Left hindlimb (tissue), 1 donor: ENCODE measurements at regions not wholly inside any gene's neighbourhood (a gene's known extent, or its start where the extent isn't known, plus 50 kb on each side); places are given as distances from the start of the nearest gene placed in this dataset.
"Not testable (repeated sequence)": the region's sequence is repeated elsewhere in the genome, so short reads cannot be mapped to it uniquely, and the experiment has no call there.

Experiments used
- DNase-seq: peaks from one replicate; pipeline ENCODE4 v3.0.0-alpha.2; 2018

DNA sequence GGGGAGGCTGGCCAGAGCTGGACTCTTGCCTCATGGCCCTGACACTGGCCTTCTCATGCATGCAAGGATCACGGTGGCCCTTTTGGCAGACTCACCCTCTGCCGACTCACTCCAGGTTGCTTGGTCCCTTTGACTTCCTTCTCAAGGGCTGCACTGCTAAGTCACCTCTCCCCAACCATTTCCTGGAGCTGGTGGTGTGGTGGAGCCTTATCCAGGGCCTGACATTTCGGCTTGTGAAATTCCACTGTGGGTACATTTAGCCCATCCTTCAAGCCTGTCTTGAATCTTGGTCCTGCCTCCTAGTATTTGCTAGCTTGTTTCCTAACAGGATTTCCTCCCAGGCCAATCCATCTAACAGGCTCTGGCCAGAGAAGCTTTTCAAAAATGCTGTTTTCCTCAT, 52.6 kb upstream of the JUN start:
- no peak for DNase-seq

DNA sequence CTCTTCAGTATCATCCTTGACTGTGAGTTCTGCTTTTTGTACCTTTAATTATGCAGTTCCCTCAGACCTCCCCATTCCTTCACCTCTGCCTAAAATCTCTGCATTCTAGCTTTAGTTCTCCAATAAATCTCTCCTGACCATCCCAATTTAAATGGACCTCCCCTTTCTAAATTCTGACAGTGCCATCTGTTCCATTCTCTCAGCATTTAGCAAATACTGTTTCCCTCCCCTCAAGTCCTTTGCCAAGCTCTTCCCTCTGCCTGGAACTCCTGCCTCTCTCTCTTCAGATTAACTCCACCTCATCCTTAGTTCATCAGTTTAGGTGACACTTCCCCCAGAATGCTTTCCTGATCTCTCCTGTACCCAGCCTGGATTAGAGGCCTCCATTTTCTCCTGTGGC, 54.0 kb upstream of the JUN start:
- DNase-seq = no peak

DNA sequence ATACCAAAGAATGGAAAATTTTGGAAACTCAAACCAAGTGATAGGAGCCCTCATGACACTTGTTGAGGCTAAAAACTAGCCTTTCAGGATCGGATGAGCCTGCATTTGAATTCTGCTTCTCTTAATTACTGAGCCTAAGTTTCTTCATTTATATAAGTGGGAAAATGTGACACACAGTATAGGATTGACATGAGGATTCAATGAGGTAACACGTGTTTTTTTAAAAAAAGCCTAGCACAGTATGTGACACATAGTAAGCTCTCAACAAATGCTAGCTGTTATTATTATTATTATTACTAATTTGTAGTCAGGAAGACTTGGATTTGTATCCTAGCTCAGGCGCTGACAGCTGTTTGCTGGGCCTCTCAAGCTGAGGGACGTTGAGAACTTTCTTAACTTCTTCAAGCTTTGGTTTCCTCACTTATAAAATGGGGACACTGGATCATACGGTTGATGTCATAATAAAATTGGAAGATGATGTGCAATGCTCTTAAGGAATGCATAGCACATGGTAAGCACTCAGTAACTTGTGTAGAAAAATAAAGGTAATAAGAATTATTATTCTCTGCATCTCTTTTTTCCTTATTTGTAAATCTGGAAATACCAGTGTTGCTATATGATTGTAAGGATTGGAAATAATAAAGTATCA, 55.4 kb upstream of the JUN start:
- DNase-seq = no peak

DNA sequence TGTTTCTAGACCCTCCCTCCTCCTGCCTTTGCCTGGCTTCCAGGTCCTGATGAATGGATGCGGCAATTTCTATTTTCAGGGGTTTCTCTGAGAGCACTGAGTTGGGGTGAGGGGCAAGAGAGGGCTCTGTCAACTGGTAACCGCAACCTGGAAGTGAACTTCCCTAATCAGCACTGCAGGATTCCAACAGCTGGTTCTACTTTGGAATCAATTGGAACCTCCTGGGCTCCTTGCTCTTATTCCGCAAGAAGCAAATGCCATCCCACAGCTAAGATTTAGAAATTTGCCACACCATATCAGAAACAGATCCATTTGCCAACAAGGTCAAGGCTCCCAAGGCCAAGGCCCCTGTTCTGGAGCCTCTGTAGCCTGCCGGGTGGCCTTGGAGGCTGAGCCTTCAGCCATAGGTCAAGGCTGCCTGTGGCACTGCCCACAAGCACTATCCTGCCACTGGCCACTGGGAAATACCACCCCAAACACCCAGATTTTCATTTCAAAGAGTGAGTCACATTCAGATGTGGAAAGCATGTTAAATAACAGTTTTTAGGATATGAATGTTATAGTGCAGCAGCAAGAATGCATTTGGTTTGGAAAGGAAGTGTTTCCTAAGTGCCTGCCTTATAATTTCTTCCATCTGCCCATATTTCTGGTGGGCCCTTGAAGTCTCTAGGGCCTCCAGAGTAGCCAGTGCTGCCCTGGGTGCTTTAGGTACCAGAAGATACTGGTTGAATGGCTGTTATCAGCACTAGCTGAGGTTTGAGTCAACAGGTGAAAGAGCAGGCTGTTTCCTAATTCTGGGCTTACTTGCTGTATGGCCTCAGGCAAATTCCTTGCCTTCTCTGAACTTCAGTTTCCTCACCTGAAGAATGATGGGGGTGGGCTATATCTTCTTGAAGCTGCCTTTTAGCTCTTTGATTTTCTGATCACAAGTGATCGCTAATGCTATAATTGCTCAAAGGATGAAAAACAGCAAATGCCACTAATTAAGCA, 56.3 kb upstream of the JUN start:
- no peak for DNase-seq

DNA sequence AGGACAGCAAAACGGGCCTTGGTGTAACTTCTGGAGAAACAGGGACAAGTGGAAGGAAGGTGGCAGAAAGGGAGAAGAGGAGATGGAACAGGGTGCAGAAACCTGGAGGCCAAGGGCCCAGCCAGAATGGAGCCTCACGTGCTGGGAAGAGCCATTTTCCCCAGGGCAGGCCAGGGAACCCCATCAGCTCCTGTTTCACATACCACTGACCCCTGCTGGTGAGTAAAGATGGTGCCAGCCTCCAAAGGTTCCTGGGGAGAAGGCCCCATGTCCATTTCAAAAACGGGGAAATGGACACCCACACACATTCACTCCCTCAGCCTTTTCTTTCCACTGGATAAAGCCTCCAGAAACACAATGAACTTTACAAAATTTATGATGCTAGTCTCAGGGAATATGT, 57.6 kb upstream of the JUN start:
- DNase-seq = no peak

DNA sequence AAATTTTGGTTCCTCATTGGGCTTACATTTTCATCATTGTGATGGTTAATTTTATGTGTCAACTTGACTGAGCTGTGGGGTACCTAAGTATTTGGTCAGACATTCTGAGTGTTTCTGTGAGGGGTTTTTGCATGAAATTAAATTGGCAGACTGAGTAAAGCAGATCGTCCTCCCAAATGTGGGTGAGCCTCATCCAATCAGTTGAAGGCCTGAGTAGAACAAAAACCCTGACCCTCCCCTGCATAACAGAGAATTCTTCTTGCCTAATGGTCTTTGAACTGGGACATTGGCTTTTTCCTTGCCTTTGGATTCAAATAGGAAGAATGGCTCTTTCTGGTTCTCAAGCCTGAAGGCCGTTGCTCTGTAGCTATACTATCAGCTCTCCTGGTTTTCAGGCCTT, 59.1 kb upstream of the JUN start:
- DNase-seq = no peak

DNA sequence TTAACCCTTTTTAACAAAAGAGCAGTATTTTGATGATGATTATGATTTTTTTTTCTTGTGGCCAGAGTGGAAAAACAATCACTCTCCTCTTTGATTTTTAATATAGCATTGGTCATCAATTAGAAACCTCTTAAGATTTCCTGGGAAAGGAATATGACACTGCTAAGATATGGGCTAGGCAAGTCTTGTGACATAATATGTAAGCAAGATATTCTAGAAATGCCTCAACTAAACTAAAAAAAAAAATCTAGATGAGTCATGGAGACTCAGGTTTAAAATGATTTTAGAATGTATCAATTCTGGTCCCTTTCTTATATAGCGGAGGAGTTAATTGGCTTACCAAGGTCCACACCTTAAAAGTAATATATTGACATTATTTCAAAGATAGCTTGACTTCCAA, 60.3 kb upstream of the JUN start:
- DNase-seq = no peak

DNA sequence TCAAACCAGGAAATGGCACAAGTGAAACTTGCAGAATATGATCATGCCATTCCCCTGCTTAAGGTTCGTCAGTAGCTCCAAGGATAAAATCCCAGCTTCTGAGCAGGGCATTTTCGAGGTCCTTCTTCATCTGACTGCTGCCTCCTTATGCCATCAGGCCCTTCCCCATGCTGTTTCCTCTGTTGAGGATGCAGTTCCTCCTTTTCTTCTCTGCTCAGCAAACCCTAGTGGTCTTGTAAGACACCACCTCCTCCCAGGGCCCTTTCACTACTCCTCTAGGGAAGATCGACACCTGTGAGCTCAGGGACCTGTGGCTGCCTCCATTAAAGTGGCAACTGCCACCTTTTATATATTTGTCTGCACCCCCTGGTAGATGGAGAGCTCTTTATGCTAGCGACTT, 62.1 kb upstream of the JUN start:
- no peak for DNase-seq

DNA sequence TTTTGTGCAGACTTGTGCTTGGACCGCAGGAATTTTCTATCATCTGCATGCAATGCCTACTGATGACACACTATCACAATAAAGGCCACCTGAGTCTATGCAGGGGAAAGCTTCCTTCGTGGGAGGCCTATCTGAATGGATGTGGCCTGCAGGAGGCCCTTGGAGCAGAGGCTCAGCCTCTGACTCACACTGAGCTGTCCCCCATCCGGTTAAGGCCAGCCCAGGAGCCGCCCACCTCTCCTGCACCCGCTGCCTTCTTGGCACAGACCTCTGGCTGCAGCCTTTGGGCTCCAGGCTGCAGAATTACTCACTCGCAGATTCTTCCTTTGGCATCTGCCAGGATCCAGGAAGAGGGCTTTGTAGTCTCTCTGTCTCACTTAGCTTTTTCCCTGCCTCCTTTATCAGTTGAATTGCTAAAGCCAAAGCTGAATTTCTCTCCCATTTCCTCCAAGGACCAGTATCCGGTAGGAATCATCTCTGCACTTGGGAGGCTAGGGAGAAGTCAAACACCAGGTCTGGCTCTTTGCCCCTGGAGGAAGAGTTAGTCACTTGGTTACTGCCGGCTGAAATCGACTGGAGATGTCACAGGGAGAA, 65.1 kb upstream of the JUN start:
- peak; percentile 47 for DNase-seq

DNA sequence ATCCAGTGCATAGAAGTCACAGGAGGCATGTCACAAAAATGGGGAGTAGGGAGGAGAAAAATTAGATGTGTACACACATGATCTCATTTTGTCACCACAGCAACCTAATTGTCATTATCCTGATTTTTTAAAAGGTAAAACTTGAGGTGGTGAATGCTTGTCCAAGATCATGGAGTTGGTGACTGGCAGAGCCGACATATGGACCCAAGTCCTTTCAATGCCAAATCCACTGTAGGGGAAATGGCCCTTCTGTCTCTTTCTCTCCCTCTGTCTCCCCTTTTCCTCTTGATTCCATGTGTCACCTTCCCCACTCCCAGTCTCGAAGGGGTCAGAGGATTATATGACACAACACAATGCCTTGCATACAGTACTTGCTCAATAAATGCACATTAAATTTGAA, 65.7 kb upstream of the JUN start:
- no peak for DNase-seq

DNA sequence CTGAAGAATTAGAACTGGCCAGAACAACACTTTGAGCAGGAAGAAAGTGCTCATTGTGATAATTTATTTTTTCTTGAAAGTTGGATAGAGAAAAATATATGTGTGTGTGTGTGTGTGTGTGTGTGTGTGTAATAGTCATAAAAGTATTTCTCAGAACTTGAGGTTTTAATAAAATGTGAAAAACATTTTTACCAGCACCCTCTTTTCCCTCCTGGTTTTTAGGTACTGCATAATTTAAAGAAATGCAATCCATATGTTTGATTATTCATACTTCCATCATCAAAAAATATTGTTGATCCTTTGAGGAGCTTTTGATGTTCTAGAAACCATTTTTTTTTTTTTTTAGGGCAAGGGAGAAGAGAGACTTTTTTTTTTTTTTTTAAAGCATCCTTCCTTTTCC, 66.8 kb upstream of the JUN start:
- no peak for DNase-seq

DNA sequence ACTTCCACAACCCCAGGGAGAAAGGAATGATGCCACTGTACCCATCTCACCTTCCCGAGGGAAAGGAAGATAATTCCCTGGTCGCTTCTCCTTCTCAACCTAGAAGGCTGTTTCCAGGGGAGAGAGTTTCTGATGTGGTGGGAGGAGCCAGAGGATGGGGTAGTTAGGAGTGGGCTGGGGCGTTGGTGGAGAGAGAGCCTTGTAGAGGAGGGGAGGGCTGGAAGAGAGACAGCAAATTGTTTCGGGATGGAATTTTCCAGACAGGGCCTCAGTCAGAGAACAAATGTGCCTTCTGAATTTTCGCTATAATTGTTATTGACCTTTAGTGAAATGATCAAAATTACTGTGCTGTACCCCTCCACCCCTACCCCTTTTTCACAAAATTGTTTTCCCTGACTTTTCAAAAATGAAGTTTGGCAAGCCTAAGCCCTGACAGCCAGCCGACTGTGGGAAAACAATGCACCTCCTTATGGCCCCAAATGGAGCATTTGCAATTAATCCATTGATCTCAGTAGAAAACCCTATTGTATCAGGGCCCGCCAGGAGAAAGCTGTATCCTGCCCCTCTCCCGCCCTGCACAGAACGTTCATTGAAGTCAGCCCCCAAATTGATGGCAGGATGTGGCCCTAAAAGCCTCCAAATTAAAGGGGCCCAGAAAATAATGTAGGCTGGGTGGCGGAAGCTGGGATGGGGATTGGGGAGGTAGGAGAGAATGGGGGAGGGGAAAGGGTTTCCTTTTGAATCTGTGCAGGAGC, 69.1 kb upstream of the JUN start:
- DNase-seq = no peak

DNA sequence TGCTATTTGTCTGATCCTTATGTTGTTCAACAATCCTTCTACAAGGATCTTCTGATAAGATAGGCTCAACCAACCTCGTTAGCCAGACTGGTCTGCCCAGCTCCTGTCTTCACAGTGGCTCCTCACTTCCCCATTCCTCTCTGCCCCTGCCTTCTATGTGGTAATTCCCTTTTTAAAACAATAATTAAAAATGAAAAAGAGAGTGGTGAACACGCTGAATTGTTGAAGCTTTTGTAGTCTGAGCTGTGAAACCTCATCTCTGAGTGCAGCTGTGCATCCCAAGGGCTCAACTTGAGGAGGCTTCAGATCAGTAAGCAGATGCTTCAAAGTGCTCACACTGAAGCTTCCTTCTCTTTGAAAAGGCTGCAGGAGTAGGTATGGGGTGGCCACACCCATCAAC, 70.7 kb upstream of the JUN start:
- no peak for DNase-seq

DNA sequence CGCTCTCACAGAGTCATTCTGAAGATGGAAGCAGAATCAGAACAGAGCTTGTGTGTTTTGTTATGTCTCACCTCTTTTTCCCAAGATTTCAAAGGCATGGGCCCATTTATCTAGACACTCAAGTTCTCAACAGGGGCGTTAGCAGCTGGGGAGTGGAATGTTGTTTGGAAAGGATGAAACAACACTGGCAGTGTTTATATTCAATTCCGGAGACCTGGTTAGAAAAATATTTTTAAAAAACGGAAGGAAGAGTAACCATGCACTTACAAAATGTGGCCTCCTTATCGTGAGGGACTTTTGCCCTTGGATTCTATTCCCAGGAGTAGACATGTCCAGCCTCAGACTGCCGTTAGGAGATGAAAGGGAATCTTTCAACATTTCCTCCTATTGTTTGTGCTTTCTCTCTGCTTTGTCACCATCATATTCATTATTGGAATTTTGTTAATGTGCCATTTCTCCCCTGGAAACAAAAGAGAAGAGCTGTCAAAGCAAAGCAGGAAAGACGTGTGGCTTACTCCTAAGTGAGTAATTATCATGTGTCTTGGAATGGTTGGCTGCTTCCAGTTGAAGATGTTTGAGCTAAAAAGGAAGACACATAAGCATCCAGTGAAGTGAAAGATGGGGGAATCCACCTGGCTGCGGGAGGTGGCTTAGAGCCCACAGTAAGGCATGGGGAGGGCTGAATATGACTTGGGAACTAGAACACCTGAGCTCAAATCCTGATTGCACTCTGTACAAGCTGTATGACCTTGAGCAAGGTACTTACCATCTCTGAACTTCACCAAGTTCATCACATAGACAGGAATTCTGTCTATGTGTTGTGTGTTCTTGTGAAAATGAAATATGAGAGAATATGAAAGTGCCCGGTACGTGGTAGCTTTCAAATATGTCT, 71.7 kb upstream of the JUN start:
- DNase-seq = no peak

DNA sequence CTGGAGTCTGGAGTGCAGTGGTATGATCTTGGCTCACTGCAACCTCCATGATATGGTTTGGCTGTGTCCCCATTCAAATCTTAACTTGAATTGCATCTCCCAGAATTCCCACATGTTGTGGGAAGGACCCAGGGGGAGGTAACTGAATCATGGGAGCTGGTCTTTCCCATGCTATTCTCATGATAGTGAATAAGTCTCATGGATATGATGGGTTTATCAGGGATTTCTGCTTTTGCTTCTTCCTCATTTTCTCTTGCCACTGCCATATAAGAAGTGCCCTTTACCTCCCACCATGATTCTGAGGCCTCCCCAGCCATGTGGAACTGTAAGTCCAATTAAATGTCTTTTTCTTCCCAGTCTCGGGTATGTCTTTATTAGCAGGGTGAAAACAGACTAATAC, 72.4 kb upstream of the JUN start:
- DNase-seq = not testable (repeated sequence)

DNA sequence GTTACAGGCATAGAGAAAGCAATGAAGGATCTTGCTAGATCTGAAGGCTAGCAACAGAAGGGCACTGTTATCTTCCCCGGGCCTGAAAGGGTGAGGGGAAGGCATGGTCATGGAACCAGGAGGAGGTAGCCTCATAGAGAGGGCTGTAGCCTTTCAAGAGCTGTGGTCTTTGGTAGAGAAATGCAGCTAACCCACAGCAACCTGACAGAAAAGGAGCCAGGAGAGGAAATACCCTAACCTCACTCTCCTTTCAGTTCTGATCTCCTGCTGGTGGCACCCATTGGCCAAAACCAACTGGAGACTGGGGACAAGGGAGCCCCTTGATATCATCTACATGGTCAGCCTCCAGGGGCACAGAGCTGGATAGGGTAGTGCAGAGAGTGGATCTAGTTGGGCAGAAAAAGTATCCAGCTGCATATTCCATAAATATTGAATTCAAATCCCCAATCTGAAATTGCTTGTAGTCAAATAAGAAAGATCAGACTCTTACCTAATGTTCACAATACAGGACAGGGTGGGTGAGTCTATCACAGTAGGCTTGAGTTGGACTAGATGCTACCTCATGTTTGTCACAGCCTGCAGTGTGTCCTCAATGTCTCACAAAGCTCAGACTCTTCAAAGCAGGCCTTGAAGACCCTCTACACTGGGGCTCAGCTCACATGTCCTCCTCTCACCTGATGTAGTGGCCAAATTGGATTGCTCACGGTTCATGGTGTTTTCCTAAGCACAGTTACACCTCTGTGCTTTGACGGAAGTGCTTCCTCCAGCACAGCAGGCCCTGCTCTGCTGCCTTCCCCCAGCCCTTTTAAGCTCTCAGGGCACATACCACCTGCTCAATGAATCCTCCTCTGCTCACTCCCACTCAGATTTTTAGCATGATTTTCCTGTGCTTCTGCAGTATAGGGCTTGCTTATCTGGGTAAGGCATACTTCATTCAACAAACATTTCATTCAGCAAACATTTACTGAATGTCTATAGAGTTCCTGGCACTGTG, 74.1 kb upstream of the JUN start:
- DNase-seq = no peak

DNA sequence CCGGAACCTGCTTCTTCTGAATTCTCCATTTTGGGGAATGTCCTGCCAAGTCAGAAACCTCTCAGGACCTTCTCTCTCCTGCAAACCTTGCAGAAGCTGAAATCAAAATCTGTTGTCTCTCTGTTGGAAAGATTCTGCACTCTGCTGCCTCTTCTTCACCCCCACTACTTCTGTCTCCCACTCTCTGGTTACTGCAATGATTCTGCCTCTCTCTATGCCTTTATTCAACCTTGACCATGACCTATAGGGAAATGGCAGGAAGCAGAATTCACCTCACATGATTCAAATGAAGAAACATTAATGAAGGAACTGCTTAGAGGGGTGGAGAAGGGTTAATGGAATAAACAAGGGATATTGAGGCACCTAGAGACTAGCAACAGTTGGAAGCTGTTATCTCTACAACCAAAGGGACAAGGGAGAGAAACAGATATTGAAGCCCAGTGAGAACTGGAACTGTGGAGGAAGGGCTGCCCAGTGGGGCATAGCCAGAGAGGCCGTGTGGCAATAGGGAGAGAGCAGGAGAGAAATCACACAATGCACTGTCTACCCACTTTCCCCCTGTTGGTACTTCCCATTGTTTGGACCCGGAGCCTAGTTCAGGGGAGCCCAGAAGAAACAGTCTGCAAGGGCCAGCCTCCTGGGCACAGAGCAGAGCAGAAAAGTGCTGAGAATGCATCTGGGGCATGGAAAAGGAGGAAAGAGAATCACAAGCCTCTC, 76.1 kb upstream of the JUN start:
- DNase-seq = no peak

DNA sequence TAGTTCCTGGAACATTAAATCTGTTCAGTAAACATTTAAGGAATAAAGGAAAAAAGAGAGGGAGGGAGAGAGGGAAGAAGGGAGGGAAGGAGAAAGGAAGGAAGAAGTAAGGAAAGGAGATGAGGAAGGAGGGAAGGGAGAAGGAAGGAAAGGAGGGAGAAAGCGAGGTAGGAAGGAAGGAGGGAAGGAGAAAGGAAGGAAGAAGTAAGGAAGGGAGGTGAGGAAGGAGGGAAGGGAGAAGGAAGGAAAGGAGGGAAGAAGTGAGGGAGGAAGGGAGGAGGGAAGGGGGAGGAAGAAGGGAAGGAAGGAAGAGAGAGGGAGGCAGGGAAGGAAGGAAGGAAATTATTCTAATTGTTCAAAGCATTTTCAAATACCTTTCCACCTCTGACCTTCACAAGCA, 77.2 kb upstream of the JUN start:
- DNase-seq = no peak

DNA sequence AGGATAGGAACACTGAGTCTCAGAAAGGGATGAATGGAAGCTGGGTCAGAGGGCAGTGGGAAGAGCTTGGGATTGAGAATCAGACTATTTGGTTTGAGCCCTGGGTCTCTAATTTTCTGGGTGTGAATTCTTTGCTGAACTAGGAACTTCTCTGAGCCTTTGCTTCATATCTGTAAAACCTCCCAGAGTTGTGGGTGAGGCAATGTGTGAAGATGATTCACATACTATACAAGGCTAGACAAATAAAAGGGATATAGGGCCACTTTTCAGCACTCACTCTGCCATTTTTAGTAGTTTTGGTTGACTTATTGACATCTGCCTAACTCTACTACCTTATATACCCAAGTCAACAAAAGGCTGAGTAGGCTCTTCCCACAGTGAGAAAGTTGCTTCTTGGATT, 77.7 kb upstream of the JUN start:
- no peak for DNase-seq

DNA sequence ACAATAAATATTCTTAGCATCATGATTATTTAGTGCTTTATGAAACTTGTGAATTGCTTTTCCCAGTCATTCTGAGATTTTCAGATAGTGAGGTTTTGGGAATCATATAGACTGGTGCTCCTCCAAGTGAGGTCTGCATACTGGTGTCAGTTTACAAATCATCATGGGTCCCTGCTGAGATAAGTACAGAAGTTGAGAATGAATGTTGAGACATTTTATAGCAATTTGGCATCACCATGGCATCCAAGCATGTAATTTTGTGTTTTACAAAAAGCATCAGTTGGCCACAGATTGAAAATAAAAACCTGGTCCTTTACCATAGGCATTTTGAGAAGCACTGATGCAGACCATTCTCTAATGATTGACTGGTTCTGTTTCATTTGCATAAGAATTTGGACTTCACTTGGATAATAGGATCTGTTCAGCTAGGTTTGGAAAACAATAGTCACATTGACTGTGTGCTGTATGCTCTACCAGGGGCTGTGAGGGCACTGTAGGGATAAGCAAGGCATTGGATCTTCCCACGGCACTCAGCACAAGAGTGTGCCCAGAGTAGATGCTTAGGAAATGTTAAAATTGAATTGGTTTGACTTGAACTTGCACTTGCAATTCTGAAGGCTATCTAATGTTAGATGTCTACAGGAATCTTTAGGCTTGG, 79.0 kb upstream of the JUN start:
- DNase-seq = no peak
